SJSA1 (cell line): ENCODE measurements at regions not wholly inside any gene's neighbourhood (a gene's known extent, or its start where the extent isn't known, plus 50 kb on each side); places are given as distances from the start of the nearest gene placed in this dataset.
"Not testable (repeated sequence)": the region's sequence is repeated elsewhere in the genome, so short reads cannot be mapped to it uniquely, and the experiment has no call there.

Experiments
- DNase-seq, 2 experiments: peaks; one replicate each; pipeline ENCODE4 v3.0.0-alpha.2; 2015 to 2020; ENCODE audit warnings: low spot score in 2 of 2, low read depth in 1 of 2
- H3K27ac ChIP-seq: fragments of 250-450 bp; sonication (Bioruptor Pico); 2 replicates; pipeline ENCODE4 v1.5.1; 2020; ENCODE audit warnings: mild to moderate bottlenecking, moderate library complexity
- H3K27me3 ChIP-seq: fragments of 250-450 bp; sonication (Bioruptor Pico); replicated peaks from 2 replicates; pipeline ENCODE4 v1.5.1; 2020; ENCODE audit warnings: mild to moderate bottlenecking, moderate library complexity
- H3K36me3 ChIP-seq: fragments of 250-450 bp; sonication (Bioruptor Pico); 2 replicates; pipeline ENCODE4 v1.5.1; 2020; ENCODE audit warnings: mild to moderate bottlenecking
- H3K4me1 ChIP-seq: fragments of 250-450 bp; sonication (Bioruptor Pico); replicated peaks from 2 replicates; pipeline ENCODE4 v1.6.1; 2021; ENCODE audit warnings: mild to moderate bottlenecking
- H3K4me3 ChIP-seq: fragments of 250-450 bp; sonication (Bioruptor Pico); 2 replicates; pipeline ENCODE4 v1.5.1; 2020; ENCODE audit warnings: mild to moderate bottlenecking
- H3K9me3 ChIP-seq: fragments of 250-450 bp; sonication (Bioruptor Pico); replicated peaks from 2 replicates; pipeline ENCODE4 v1.5.1; 2020; ENCODE audit warnings: mild to moderate bottlenecking

- no peak for DNase-seq
- H3K27ac ChIP-seq = no peak overlapping the region
- H3K4me3 ChIP-seq = no peak overlapping the region
- H3K36me3 ChIP-seq = no peaks in the 10 kb centered on the region
- H3K4me1 ChIP-seq = peaks cover 20% of the 10 kb centered on the region
- no peaks in the 10 kb centered on the region for H3K9me3 ChIP-seq
- H3K27me3 ChIP-seq = no peaks in the 10 kb centered on the region
Measured at GRCh38 chr14:49962621-49963020, 69.7 kb downstream of the ARF6 start.

DNA sequence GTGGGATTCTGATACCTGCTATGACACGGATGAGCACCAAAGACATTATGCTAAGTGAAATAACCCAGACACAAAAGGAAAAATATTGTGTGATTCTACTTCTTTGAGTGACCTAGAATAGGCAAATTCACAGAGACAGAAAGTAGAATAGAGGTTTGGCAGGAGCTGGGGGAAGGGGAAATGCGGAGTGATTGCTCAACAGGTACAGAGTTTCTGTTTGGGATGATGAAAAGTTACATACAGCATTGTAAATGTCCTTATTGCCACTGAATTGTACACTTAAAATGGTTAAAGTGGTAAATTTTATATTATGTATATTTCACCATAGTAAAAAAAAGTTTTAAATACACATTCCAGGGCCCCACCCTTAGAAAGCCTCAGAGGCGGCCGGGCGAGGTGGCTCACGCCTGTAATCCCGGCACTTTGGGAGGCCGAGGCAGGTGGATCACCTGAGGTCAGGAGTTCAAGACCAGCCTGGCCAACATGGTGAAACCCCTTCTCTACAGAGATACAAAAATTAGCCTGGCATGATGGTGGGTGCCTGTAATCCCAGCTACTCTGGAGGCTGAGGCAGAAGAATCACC, 72.3 kb downstream of the ARF6 start:
- not testable (repeated sequence) for DNase-seq, H3K27ac ChIP-seq, H3K9me3 ChIP-seq, H3K4me3 ChIP-seq, H3K27me3 ChIP-seq, H3K36me3 ChIP-seq
- peaks cover 25% of the 10 kb centered on the region for H3K4me1 ChIP-seq

- H3K4me3 ChIP-seq = no peak overlapping the region
- no peaks in the 10 kb centered on the region for H3K9me3 ChIP-seq
- H3K27me3 ChIP-seq = no peaks in the 10 kb centered on the region
- no peak for DNase-seq
- peak overlapping the region; percentile 31 for H3K27ac ChIP-seq
- no peaks in the 10 kb centered on the region for H3K36me3 ChIP-seq
- H3K4me1 ChIP-seq = peaks cover 37% of the 10 kb centered on the region
Measured at GRCh38 chr14:49966304-49966809, 73.5 kb downstream of the ARF6 start.

- H3K9me3 ChIP-seq = no peaks in the 10 kb centered on the region
- peaks cover 44% of the 10 kb centered on the region for H3K4me1 ChIP-seq
- no peak overlapping the region for H3K4me3 ChIP-seq
- H3K27ac ChIP-seq = peak overlapping the region; percentile 31; the same call in 1 of the 2 replicates
- no peak for DNase-seq
- H3K36me3 ChIP-seq = no peaks in the 10 kb centered on the region
- no peaks in the 10 kb centered on the region for H3K27me3 ChIP-seq
Measured at GRCh38 chr14:49966971-49967630, 74.2 kb downstream of the ARF6 start.

GRCh38 chr14:49969961-49970360, 77.1 kb downstream of the ARF6 start:
- Histone ChIP-seq H3K4me3 (no peak overlapping the region), H3K36me3 (no peaks in the 10 kb centered on the region), H3K4me1 (peaks cover 73% of the 10 kb centered on the region), H3K27ac (peak overlapping the region; percentile 37; the same call in 1 of the 2 replicates), H3K9me3 (no peaks in the 10 kb centered on the region), H3K27me3 (no peaks in the 10 kb centered on the region)
- no peak for DNase-seq

DNA sequence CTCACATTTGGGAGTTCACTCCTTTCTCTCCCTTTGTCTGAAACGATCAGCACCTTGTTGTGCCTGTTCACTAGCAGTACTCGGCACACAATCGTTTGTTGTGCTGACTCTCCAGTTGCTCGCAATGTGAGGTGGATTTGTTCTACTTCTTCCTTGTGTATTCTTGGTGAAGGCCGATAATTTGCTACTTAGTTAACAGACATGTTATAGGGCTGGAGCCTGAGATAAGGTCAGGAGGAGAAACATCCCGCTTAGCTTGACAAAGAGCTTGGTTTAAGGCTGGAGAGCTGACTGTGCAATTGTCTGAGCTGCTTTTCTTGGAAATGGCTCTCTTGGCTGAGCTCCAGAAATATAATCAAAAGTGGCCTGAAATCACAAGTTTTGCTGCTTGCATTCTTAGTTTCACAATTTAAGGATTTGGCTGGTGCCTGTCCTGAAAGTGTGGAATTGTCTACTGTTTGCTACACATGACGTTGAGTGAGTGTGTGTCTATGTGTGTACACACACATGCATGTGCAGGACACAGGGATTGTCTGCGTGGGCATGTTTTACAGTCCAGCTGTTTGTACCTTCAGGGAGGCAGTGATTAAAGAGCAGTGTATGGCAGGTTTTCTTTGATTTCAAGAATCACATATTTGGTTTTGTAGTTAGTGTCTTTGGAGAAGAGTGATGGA, 77.7 kb downstream of the ARF6 start:
- Histone ChIP-seq H3K4me3 (no peak overlapping the region), H3K27me3 (no peaks in the 10 kb centered on the region), H3K36me3 (no peaks in the 10 kb centered on the region), H3K27ac (peak overlapping the region; percentile 37; the same call in 1 of the 2 replicates), H3K9me3 (no peaks in the 10 kb centered on the region), H3K4me1 (peaks cover 79% of the 10 kb centered on the region)
- no peak for DNase-seq

DNA sequence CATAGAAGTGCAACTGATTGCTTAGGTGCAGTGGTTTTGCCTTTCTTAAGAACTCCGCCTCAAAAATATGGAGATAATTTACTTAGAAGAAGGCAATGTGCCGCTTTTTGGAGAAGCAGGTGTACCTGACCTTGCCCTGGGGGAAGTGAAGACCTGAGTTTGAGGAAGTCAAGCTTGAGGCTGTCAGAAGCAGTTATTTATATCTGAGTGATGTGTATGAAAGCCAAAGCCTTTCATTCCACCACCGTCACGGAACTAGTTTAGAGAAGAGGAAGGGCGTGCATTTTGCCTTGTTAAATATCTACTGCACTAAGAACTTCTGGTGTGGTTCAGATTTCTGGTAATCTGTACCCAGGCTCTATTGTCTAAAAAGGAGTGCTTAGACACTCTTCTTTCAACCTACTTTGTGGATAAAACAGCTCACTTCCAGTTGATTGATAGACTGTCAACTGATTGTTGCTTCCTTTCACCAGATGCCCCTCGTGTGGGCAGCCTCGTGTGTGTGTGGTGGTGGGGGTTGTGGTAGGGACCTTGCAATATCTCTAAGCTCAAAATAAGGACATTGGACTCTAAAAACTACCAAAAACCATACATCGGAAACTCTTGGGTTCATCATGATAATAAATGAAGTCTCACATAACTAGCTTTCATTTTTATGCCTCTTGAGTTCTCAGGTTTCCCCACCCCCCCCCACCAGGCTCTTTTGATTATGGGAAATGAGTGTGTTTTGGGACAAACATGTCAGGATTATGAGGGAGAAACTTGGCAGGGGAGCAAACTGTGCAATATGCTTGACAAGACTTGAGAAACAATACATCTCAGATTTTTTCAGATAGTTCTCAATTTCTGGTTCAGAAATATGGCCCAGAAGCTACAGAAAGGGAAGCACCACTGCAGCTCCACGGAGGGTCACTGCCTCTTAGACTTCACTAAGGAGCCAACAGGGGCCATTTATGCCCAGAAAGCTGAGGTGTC, 78.6 kb downstream of the ARF6 start:
- Histone ChIP-seq H3K4me1 (peaks cover 80% of the 10 kb centered on the region), H3K27me3 (no peaks in the 10 kb centered on the region), H3K9me3 (no peaks in the 10 kb centered on the region), H3K27ac (peak overlapping the region; percentile 65), H3K4me3 (no peak overlapping the region), H3K36me3 (no peaks in the 10 kb centered on the region)
- DNase-seq = no peak

- Histone ChIP-seq H3K27ac (peak overlapping the region; percentile 65), H3K36me3 (no peaks in the 10 kb centered on the region), H3K9me3 (no peaks in the 10 kb centered on the region), H3K4me3 (no peak overlapping the region), H3K4me1 (peaks cover 80% of the 10 kb centered on the region), H3K27me3 (no peaks in the 10 kb centered on the region)
- DNase-seq = no peak
Measured at GRCh38 chr14:49972131-49972671, 79.3 kb downstream of the ARF6 start.

DNA sequence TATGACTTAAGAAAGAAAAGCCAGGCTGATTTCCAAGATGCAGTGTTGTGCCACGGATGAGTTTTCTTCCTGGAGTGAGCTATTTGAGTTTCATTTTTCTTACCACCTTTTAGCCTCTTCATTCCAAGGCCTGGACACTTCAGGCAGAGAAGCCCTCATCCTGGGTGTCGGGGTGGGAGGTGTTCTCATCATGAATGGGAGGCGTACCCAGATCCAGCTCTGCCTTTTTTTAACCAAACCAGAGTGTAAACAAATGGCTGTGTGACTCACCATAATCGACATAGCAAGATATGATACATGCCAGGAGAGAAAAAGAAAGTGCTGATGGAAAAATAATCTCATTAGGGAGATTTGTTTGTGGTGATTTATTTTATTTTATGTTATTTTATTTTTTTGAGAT, 79.9 kb downstream of the ARF6 start:
- Histone ChIP-seq H3K36me3 (no peaks in the 10 kb centered on the region), H3K9me3 (no peaks in the 10 kb centered on the region), H3K4me3 (no peak overlapping the region), H3K27me3 (no peaks in the 10 kb centered on the region), H3K27ac (peak overlapping the region; percentile 65), H3K4me1 (peaks cover 75% of the 10 kb centered on the region)
- peak; percentile 83 to 84 for DNase-seq

- Histone ChIP-seq H3K9me3 (no peaks in the 10 kb centered on the region), H3K4me1 (peaks cover 69% of the 10 kb centered on the region), H3K36me3 (no peaks in the 10 kb centered on the region), H3K27me3 (no peaks in the 10 kb centered on the region), H3K27ac (peak overlapping the region; percentile 90), H3K4me3 (no peak overlapping the region)
- peak; percentile 70 to 80 for DNase-seq
Measured at GRCh38 chr14:49975276-49975675, 82.4 kb downstream of the ARF6 start.

DNA sequence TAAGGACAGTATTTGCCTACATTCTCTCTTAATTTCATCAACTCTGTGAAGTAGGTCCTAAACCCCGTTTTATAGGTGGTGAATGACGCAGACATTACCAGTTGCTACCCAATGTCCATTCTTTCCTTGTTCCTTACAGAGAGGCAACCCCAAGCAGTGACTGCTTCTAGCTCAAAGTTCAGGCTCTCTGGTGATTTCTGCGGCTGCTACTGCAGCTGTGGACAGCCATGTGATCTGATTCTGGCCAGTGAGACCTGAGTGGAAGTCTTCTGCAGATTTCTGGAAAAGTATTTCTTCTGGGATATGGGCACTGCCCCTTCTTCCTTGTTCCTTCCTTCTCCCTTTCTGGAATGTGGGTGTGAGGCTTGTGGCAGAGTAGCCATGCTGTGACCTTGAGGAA, 82.9 kb downstream of the ARF6 start:
- no peak for DNase-seq
- Histone ChIP-seq H3K9me3 (no peaks in the 10 kb centered on the region), H3K4me1 (peaks cover 64% of the 10 kb centered on the region), H3K27me3 (no peaks in the 10 kb centered on the region), H3K4me3 (no peak overlapping the region), H3K27ac (peak overlapping the region; percentile 90), H3K36me3 (no peaks in the 10 kb centered on the region)

GRCh38 chr14:49977126-49977841, 84.4 kb downstream of the ARF6 start:
- DNase-seq = no peak
- no peaks in the 10 kb centered on the region for H3K27me3 ChIP-seq
- H3K9me3 ChIP-seq = no peaks in the 10 kb centered on the region
- H3K36me3 ChIP-seq = no peaks in the 10 kb centered on the region
- peaks cover 55% of the 10 kb centered on the region for H3K4me1 ChIP-seq
- H3K4me3 ChIP-seq = no peak overlapping the region
- no peak overlapping the region for H3K27ac ChIP-seq

DNA sequence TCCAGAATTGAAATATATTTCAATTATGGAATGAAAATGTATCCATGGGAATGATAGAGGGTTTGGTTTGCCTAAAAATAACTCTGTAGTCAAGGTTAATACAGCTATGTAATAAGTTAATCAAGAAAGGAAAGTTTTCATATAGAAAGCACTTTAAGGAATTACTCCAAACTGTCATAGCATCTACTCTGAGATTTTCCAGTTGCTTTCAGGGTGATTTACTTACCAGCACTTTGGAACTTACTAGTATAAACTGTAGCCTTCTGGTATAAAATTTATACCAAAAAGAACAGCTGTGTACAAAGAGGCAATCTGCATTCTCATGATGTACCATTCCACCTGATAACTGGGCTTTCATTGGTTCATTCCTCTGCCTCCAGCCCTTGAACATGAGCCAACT, 87.1 kb downstream of the ARF6 start:
- Histone ChIP-seq H3K27me3 (no peaks in the 10 kb centered on the region), H3K4me3 (no peak overlapping the region), H3K36me3 (no peaks in the 10 kb centered on the region), H3K9me3 (no peaks in the 10 kb centered on the region), H3K4me1 (peaks cover 54% of the 10 kb centered on the region), H3K27ac (no peak overlapping the region)
- no peak for DNase-seq
